GM12892 (cell line): ENCODE measurements at regions not wholly inside any gene's neighbourhood (a gene's known extent, or its start where the extent isn't known, plus 50 kb on each side); places are given as distances from the start of the nearest gene placed in this dataset.

Source experiments
- POLR2A ChIP-seq: IDR thresholded peaks from 2 replicates; pipeline ENCODE4 v1.6.1; 2011; ENCODE audit warnings: low read depth, low read length, control low read depth
- POLR2AphosphoS5 ChIP-seq: IDR thresholded peaks from 2 replicates; pipeline ENCODE4 v1.6.1; 2011; ENCODE audit warnings: low read depth, low read length, control low read depth

DNA sequence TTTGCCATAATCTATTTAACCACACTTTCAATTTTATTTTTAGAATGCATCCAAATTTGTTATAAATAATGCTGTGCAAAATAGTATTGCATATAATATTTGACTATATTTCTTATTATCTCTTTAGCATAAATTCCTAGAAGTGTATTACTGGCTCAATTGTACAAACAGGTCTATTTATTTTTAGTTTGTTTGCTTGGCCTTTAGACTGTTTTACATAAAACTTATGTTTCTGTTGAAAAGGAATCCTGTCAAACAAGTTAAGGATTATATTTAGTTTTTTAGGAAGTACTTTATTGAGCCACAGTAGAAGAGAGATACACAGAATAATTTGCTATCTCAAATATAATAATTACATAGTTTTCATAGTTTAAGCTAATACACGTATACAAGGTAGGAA is 413.8 kb downstream of the GBA3 start:
- TF ChIP-seq POLR2A = no peak
- TF ChIP-seq POLR2AphosphoS5 = no peak
